WTC11 (cell line): ENCODE measurements at regions not wholly inside any gene's neighbourhood (a gene's known extent, or its start where the extent isn't known, plus 50 kb on each side); places are given as distances from the start of the nearest gene placed in this dataset.
A peak's percentile ranks its signal among the peaks of the same experiment; 100 is the strongest.

Source experiments
- ATAC-seq: fragments of 200-7000 bp; cut with Tn5 transposase; 2 replicates; pipeline ENCODE4 v1.10.0; 2021; ENCODE audit warnings: mild to moderate bottlenecking, moderate library complexity
- CTCF ChIA-PET: fragments of 300-600 bp; sonication (Branson Sonifier 250); formaldehyde crosslinking; loops from one replicate; lab custom pipeline; 2021; ENCODE audit warnings: antibody characterized with exemption; lab: Charles Lee
- POLR2A ChIA-PET: fragments of 350-600 bp; sonication (Branson Sonifier 250); formaldehyde crosslinking; loops from one replicate; lab custom pipeline; 2021; ENCODE audit warnings: antibody characterized with exemption; lab: Charles Lee
- DNase-seq: peaks from one replicate; pipeline ENCODE4 v3.0.0; 2021; ENCODE audit warnings: low spot score
- H3K27ac Mint-ChIP-seq: 2 replicates; pipeline ENCODE4 v1.8.0; 2021; ENCODE audit warnings: mixed read lengths
- H3K27me3 Mint-ChIP-seq: 2 replicates; pipeline ENCODE4 v1.8.0; 2021; ENCODE audit warnings: low read depth, mild to moderate bottlenecking, moderate library complexity, mixed read lengths
- H3K36me3 Mint-ChIP-seq: 2 replicates; pipeline ENCODE4 v1.8.0; 2021; ENCODE audit warnings: mixed read lengths
- H3K4me1 Mint-ChIP-seq: 2 replicates; pipeline ENCODE4 v1.8.0; 2022; ENCODE audit warnings: mixed read lengths
- H3K4me3 Mint-ChIP-seq: 2 replicates; pipeline ENCODE4 v1.8.0; 2021; ENCODE audit warnings: mild to moderate bottlenecking, moderate library complexity, mixed read lengths
- H3K9me3 Mint-ChIP-seq: 2 replicates; pipeline ENCODE4 v1.8.0; 2021; ENCODE audit warnings: mixed read lengths
- FOXJ3 ChIP-seq: sonication (generic); formaldehyde crosslinking; IDR thresholded peaks from 2 replicates; pipeline ENCODE4 v1.9.0; 2021; ENCODE audit warnings: missing genetic modification reagents, mild to moderate bottlenecking, borderline replicate concordance
- FOXK1 ChIP-seq: sonication (generic); formaldehyde crosslinking; IDR thresholded peaks from 2 replicates; pipeline ENCODE4 v1.8.0; 2022; ENCODE audit warnings: mild to moderate bottlenecking, moderate library complexity, missing genetic modification reagents
- GABPB1 ChIP-seq: sonication (generic); formaldehyde crosslinking; IDR thresholded peaks from 2 replicates; pipeline ENCODE4 v1.8.1; 2023; ENCODE audit warnings: mild to moderate bottlenecking, missing genetic modification reagents
- GRHL2 ChIP-seq: fragments of 250-450 bp; sonication (Bioruptor Pico); IDR thresholded peaks from 2 replicates; pipeline ENCODE4 v1.8.0; 2022; ENCODE audit warnings: mild to moderate bottlenecking, moderate library complexity; ENCODE audit not compliant: insufficient replicate concordance, severe bottlenecking
- GTF2I ChIP-seq: fragments of 250-450 bp; sonication (Bioruptor Pico); conservative IDR thresholded peaks from 2 replicates; pipeline ENCODE4 v1.4.0; 2021; ENCODE audit warnings: mild to moderate bottlenecking
- JAZF1 ChIP-seq: fragments of 250-450 bp; sonication (Bioruptor Pico); IDR thresholded peaks from 2 replicates; pipeline ENCODE4 v1.9.0; 2021; ENCODE audit warnings: moderate library complexity, mild to moderate bottlenecking, inconsistent platforms
- KAT7 ChIP-seq: sonication (generic); formaldehyde crosslinking; IDR thresholded peaks from 2 replicates; pipeline ENCODE4 v1.8.1; 2023; ENCODE audit warnings: missing genetic modification reagents, mild to moderate bottlenecking, borderline replicate concordance
- NFYB ChIP-seq: sonication (generic); formaldehyde crosslinking; conservative IDR thresholded peaks from 2 replicates; pipeline ENCODE4 v1.8.0; 2022; ENCODE audit warnings: low read depth, missing genetic modification reagents
- NR1H2 ChIP-seq: sonication (generic); formaldehyde crosslinking; IDR thresholded peaks from 2 replicates; pipeline ENCODE4 v1.9.0; 2021; ENCODE audit warnings: mild to moderate bottlenecking, moderate library complexity, missing genetic modification reagents
- SP1 ChIP-seq: sonication (generic); formaldehyde crosslinking; conservative IDR thresholded peaks from 2 replicates; pipeline ENCODE4 v1.8.1; 2022; ENCODE audit warnings: missing genetic modification reagents
- TEAD4 ChIP-seq: sonication (generic); formaldehyde crosslinking; IDR thresholded peaks from 2 replicates; pipeline ENCODE4 v1.8.0; 2022; ENCODE audit warnings: mild to moderate bottlenecking, missing genetic modification reagents
- ZBTB21 ChIP-seq: sonication (generic); formaldehyde crosslinking; IDR thresholded peaks from 2 replicates; pipeline ENCODE4 v1.8.1; 2023; ENCODE audit warnings: mild to moderate bottlenecking, missing genetic modification reagents, borderline replicate concordance
- ZNF263 ChIP-seq: sonication (generic); formaldehyde crosslinking; IDR thresholded peaks from 2 replicates; pipeline ENCODE4 v1.8.1; 2022; ENCODE audit warnings: low read depth, mild to moderate bottlenecking, moderate library complexity, missing genetic modification reagents
- TF ChIP-seq, protein P1 (sequence below): fragments of 250-450 bp; sonication (Bioruptor Pico); IDR thresholded peaks from 2 replicates; pipeline ENCODE4 v1.9.0; 2021; ENCODE audit warnings: mild to moderate bottlenecking, borderline replicate concordance
- TF ChIP-seq, protein P2 (sequence below): sonication (generic); formaldehyde crosslinking; IDR thresholded peaks from 2 replicates; pipeline ENCODE4 v1.8.0; 2022; ENCODE audit warnings: mild to moderate bottlenecking, missing genetic modification reagents
- TF ChIP-seq, protein P3 (sequence below): fragments of 250-450 bp; sonication (Bioruptor Pico); IDR thresholded peaks from 2 replicates; pipeline ENCODE4 v2.1.2; 2022; ENCODE audit warnings: mild to moderate bottlenecking, moderate library complexity
- TF ChIP-seq, protein P4 (sequence below): sonication (generic); formaldehyde crosslinking; IDR thresholded peaks from 2 replicates; pipeline ENCODE4 v1.8.1; 2022; ENCODE audit warnings: low read depth, missing genetic modification reagents, borderline replicate concordance
- TF ChIP-seq, protein P5 (sequence below): fragments of 250-450 bp; sonication (Bioruptor Pico); IDR thresholded peaks from 2 replicates; pipeline ENCODE4 v1.8.0; 2021; ENCODE audit warnings: mild to moderate bottlenecking
- TF ChIP-seq, protein P6 (sequence below): sonication (generic); formaldehyde crosslinking; IDR thresholded peaks from 2 replicates; pipeline ENCODE4 v1.8.1; 2022; ENCODE audit warnings: mild to moderate bottlenecking, moderate library complexity, missing genetic modification reagents

DNA sequence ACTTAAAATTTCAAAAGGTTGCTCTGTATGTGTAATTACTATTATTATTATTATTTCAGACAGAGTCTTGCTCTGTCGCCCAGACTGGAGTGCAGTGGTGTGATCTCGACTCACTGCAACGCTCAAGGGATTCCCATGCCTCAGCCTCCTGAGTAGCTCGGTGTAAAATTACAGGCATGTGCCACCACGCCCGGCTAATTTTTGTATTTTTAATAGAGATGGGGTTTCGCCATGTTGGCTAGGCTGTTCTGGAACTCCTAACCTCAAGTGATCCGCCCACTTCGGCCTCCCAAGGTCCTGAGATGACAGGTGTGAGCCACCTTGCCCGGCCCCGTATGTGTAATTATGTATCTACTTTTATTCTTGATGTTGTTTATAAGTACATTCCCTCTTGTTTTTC lies 65.3 kb upstream of the ZNF217 start:
- H3K36me3 Mint-ChIP-seq, result no peaks in the 10 kb centered on the region
- DNase-seq, result no peak
- H3K27me3 Mint-ChIP-seq, result no peaks in the 10 kb centered on the region
- H3K9me3 Mint-ChIP-seq, result no peaks in the 10 kb centered on the region
- no peak overlapping the region for H3K27ac Mint-ChIP-seq
- H3K4me3 Mint-ChIP-seq, result no peak overlapping the region; the same call in 1 of the 2 replicates
- ATAC-seq, result no peak
- POLR2A ChIA-PET, result interaction anchor here (0.6 kb wide), 1 partner anchor 10 kb away, joined by 3 read pairs; no protein-coding TSS in a partner anchor
- peaks cover 59% of the 10 kb centered on the region for H3K4me1 Mint-ChIP-seq
- CTCF ChIA-PET, result interaction anchor here (0.6 to 1.9 kb wide), 6 partner anchors 62 to 307 kb away, joined by 3 to 8 read pairs (median 3); no protein-coding TSS in a partner anchor
- TF ChIP-seq NFYB, result no peak

DNA sequence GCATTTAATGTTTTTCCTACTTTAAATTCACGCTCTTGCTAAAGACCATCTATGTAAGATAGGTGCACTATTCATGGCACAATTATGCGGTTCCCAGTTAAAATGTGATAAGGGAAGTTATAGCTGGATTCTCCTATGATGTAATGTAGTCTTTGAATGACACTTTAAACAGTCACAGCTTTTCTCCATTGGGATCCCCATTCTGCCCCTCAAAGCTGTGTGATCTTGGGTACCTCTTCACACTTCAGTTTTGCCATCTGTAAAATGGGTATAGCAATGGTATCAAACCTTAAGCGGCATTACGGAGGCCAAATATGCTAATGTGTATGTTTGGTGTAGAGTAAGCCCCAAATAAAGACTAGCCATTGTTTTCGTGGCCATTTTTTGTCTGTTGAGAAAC lies 64.7 kb upstream of the ZNF217 start:
- no peak overlapping the region for H3K4me3 Mint-ChIP-seq
- no peaks in the 10 kb centered on the region for H3K36me3 Mint-ChIP-seq
- DNase-seq (no peak), ATAC-seq (no peak)
- H3K27me3 Mint-ChIP-seq, result no peaks in the 10 kb centered on the region
- H3K27ac Mint-ChIP-seq, result no peak overlapping the region
- H3K9me3 Mint-ChIP-seq, result no peaks in the 10 kb centered on the region
- TF ChIP-seq, protein P1, sequence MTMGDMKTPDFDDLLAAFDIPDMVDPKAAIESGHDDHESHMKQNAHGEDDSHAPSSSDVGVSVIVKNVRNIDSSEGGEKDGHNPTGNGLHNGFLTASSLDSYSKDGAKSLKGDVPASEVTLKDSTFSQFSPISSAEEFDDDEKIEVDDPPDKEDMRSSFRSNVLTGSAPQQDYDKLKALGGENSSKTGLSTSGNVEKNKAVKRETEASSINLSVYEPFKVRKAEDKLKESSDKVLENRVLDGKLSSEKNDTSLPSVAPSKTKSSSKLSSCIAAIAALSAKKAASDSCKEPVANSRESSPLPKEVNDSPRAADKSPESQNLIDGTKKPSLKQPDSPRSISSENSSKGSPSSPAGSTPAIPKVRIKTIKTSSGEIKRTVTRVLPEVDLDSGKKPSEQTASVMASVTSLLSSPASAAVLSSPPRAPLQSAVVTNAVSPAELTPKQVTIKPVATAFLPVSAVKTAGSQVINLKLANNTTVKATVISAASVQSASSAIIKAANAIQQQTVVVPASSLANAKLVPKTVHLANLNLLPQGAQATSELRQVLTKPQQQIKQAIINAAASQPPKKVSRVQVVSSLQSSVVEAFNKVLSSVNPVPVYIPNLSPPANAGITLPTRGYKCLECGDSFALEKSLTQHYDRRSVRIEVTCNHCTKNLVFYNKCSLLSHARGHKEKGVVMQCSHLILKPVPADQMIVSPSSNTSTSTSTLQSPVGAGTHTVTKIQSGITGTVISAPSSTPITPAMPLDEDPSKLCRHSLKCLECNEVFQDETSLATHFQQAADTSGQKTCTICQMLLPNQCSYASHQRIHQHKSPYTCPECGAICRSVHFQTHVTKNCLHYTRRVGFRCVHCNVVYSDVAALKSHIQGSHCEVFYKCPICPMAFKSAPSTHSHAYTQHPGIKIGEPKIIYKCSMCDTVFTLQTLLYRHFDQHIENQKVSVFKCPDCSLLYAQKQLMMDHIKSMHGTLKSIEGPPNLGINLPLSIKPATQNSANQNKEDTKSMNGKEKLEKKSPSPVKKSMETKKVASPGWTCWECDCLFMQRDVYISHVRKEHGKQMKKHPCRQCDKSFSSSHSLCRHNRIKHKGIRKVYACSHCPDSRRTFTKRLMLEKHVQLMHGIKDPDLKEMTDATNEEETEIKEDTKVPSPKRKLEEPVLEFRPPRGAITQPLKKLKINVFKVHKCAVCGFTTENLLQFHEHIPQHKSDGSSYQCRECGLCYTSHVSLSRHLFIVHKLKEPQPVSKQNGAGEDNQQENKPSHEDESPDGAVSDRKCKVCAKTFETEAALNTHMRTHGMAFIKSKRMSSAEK (CRISPR knock-in tag), result no peak
- TF ChIP-seq TEAD4 (no peak), GTF2I (CRISPR knock-in tag) (peak; percentile 91)
- TF ChIP-seq, all 79 proteins: peak for 1
- ChIA-PET POLR2A (interaction anchor here (0.6 kb wide), 1 partner anchor 11 kb away, joined by 3 read pairs; no protein-coding TSS in a partner anchor), CTCF (interaction anchor here (0.5 to 1.9 kb wide), 9 partner anchors 45 to 306 kb away, joined by 3 to 8 read pairs (median 3); no protein-coding TSS in a partner anchor)
- H3K4me1 Mint-ChIP-seq, result peaks cover 61% of the 10 kb centered on the region

DNA sequence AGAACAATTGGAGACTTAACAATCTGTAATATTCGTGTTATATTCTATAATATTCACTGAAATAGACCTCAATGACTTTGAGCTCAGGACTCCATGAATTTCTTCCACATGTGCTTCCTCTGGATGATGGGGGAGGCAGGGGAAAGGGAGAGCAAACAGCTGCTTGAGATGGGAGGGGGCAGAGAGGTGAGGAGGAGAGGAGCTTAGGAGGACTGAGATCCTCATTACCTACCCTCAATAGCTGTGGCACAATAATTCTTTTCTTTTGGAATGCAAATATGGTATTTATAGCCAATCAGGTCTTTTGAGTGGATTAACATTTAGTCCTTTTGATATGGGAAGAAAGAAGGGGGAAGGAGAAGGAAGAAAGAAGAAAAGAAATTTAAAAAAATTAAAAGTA lies 64.1 kb upstream of the ZNF217 start:
- DNase-seq (no peak), ATAC-seq (peak; percentile 85)
- H3K36me3 Mint-ChIP-seq, result no peaks in the 10 kb centered on the region
- H3K27me3 Mint-ChIP-seq, result no peaks in the 10 kb centered on the region
- peak overlapping the region; percentile 81 for H3K27ac Mint-ChIP-seq
- ChIA-PET CTCF (interaction anchor here (0.6 to 1.9 kb wide), 7 partner anchors 11 to 282 kb away, joined by 3 to 8 read pairs (median 3); no protein-coding TSS in a partner anchor), POLR2A (no interaction called here)
- H3K4me1 Mint-ChIP-seq, result peaks cover 66% of the 10 kb centered on the region
- no peaks in the 10 kb centered on the region for H3K9me3 Mint-ChIP-seq
- no peak overlapping the region for H3K4me3 Mint-ChIP-seq
- TF ChIP-seq JAZF1 (CRISPR knock-in tag) (no peak), ZNF263 (CRISPR knock-in tag) (peak; percentile 50; the same call in 1 of the 2 replicates)
- TF ChIP-seq, protein P2, sequence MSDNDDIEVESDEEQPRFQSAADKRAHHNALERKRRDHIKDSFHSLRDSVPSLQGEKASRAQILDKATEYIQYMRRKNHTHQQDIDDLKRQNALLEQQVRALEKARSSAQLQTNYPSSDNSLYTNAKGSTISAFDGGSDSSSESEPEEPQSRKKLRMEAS (CRISPR knock-in tag), result 0 out of 2 replicates have a peak, but pooled peaks have one; percentile 22

DNA sequence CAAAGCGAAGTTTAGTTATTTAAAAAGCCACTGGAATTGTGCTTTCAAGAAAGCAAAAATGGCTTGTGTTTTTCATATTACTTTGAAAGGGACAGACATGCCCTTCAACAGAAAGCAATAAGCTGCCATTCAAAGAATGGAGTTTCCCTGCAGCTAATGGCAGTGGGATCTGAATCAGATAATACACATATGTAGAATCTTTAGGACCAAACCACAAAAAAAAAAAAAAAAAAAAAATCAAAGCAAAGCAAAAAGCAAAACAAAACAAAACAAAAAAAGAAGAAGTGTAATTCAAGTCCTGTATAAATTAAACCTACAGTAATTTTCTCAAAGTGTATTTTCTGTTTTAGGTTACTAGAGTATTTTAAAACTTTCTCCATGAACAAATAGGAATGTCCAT lies 63.6 kb upstream of the ZNF217 start:
- ATAC-seq (no peak), DNase-seq (no peak)
- H3K4me3 Mint-ChIP-seq, result peak overlapping the region; percentile 29; the same call in 1 of the 2 replicates
- H3K9me3 Mint-ChIP-seq, result no peaks in the 10 kb centered on the region
- no peaks in the 10 kb centered on the region for H3K36me3 Mint-ChIP-seq
- ChIA-PET CTCF (interaction anchor here (0.7 to 1.1 kb wide), 5 partner anchors 12 to 279 kb away, joined by 3 to 6 read pairs (median 3); no protein-coding TSS in a partner anchor), POLR2A (no interaction called here)
- H3K27me3 Mint-ChIP-seq, result no peaks in the 10 kb centered on the region
- H3K4me1 Mint-ChIP-seq, result peaks cover 70% of the 10 kb centered on the region
- H3K27ac Mint-ChIP-seq, result peak overlapping the region; percentile 44; the same call in 1 of the 2 replicates
- TF ChIP-seq, protein P3, sequence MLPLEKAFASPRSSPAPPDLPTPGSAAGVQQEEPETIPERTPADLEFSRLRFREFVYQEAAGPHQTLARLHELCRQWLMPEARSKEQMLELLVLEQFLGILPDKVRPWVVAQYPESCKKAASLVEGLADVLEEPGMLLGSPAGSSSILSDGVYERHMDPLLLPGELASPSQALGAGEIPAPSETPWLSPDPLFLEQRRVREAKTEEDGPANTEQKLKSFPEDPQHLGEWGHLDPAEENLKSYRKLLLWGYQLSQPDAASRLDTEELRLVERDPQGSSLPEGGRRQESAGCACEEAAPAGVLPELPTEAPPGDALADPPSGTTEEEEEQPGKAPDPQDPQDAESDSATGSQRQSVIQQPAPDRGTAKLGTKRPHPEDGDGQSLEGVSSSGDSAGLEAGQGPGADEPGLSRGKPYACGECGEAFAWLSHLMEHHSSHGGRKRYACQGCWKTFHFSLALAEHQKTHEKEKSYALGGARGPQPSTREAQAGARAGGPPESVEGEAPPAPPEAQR (CRISPR knock-in tag), result no peak
- TF ChIP-seq, protein P4, sequence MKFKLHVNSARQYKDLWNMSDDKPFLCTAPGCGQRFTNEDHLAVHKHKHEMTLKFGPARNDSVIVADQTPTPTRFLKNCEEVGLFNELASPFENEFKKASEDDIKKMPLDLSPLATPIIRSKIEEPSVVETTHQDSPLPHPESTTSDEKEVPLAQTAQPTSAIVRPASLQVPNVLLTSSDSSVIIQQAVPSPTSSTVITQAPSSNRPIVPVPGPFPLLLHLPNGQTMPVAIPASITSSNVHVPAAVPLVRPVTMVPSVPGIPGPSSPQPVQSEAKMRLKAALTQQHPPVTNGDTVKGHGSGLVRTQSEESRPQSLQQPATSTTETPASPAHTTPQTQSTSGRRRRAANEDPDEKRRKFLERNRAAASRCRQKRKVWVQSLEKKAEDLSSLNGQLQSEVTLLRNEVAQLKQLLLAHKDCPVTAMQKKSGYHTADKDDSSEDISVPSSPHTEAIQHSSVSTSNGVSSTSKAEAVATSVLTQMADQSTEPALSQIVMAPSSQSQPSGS, result no peak
- TF ChIP-seq GABPB1 (CRISPR knock-in tag) (no peak), KAT7 (CRISPR knock-in tag) (no peak), SP1 (CRISPR knock-in tag) (no peak), NR1H2 (CRISPR knock-in tag) (no peak), ZBTB21 (CRISPR knock-in tag) (no peak), GRHL2 (CRISPR knock-in tag) (no peak), FOXJ3 (CRISPR knock-in tag) (no peak), FOXK1 (CRISPR knock-in tag) (no peak)
- TF ChIP-seq, protein P5, sequence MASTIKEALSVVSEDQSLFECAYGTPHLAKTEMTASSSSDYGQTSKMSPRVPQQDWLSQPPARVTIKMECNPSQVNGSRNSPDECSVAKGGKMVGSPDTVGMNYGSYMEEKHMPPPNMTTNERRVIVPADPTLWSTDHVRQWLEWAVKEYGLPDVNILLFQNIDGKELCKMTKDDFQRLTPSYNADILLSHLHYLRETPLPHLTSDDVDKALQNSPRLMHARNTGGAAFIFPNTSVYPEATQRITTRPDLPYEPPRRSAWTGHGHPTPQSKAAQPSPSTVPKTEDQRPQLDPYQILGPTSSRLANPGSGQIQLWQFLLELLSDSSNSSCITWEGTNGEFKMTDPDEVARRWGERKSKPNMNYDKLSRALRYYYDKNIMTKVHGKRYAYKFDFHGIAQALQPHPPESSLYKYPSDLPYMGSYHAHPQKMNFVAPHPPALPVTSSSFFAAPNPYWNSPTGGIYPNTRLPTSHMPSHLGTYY (CRISPR knock-in tag), result no peak
- TF ChIP-seq, protein P6, sequence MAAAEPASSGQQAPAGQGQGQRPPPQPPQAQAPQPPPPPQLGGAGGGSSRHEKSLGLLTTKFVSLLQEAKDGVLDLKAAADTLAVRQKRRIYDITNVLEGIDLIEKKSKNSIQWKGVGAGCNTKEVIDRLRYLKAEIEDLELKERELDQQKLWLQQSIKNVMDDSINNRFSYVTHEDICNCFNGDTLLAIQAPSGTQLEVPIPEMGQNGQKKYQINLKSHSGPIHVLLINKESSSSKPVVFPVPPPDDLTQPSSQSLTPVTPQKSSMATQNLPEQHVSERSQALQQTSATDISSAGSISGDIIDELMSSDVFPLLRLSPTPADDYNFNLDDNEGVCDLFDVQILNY (CRISPR knock-in tag), result no peak
